ENCODE measurements at regions not wholly inside any gene's neighbourhood (a gene's known extent, or its start where the extent isn't known, plus 50 kb on each side); places are given as distances from the start of the nearest gene placed in this dataset.

DNA sequence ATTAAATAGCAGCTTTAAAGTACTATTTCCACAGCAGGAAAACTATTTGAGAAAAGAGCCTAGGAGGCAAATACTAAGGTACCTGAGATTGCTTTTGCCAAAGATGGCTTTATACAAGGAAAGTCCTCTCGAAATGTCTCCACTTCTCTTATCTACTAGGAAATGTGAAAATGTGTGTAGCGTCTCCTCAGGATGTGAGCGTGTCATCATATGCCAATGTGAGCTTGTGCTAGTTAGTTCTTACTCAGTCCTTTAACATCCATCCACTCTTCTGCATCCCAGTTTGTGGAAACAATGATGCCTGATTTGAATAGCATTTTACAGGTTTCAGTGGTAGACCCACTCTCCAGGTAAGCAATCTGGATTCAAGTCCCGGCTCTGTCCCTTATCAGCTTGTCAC is 421.0 kb downstream of the DYNC2H1 start:
- no peak overlapping the region for H3K27ac ChIP-seq (ENCODE audit: low read depth, low read length)
- WGBS, 3 donors: 82 to 93% (median 91%) methylated on average over 4 of the region's 4 CpGs

DNA sequence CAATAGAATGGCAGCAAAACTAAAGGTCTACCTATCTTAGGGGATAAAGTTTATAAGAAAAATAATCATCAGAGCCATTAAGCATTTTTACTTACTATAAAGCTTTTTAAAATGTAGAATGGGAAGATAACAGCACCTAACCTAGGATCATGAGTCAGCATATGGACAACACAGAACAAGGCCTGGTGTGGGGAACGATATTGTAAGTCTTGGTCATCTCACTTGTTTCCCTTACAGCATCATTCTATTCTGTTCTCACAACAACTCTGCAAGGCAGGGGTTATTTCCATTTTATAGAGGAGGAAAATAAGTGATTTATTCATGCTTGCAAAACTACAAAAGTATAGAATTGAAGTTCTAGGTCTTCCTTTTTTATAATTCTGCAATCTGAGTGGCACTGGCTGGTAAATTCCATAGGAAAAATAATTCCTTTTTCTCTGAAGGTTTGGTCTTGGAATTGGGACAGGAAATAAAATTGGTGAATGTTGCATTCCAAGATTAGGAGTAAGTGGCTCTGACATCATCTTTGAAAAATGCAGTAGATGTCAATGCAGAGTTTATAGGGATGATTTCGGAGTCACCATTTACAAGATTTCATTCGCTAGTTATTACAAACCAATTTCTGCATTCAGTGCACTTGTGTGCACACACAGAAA is 423.0 kb downstream of the DYNC2H1 start:
- H3K27ac ChIP-seq (ENCODE audit: low read depth, low read length): no peak overlapping the region
- WGBS, 3 donors: 72 to 79% (median 75%) methylated on average over 3 of the region's 3 CpGs

DNA sequence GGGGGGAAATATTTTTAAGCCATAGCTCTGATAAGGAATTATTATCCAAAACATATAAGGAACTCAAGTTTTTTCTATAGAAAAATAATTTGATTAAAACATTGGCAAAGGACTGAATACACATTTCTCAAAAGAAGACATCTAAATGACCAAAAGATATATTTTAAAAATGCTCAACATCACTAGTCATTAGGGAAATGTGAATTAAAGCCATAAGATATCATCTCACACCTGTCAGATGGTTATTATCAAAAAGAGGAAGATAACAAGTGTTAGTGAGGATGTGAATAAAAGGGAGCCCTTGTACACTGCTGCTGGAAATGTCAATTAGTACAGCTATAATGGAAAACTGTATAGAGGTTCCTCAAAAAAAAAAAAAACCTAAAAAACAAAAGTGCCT is 425.0 kb downstream of the DYNC2H1 start:
- no peak overlapping the region for H3K27ac ChIP-seq (ENCODE audit: low read depth, low read length)

DNA sequence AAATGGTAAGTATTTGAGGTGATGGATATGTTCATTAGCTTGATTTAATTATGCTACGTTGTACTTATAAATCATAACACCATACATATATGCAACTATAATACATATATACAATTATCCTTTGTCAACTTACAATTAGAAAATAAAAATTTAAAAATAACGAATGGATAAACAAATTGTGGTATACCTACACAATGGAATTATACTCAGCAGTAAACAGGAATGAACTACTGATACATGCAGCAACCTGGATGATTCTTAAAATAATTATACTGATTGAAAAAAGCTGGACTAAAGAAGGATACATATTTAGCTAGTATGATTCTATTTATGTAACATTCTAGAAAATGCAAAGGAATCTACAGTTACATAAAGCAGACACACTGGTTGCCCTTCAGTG is 425.7 kb downstream of the DYNC2H1 start:
- WGBS, 3 donors: 65 to 90% (median 86%) methylated on average over 2 of the region's 2 CpGs
- H3K27ac ChIP-seq (ENCODE audit: low read depth, low read length): no peak overlapping the region

DNA sequence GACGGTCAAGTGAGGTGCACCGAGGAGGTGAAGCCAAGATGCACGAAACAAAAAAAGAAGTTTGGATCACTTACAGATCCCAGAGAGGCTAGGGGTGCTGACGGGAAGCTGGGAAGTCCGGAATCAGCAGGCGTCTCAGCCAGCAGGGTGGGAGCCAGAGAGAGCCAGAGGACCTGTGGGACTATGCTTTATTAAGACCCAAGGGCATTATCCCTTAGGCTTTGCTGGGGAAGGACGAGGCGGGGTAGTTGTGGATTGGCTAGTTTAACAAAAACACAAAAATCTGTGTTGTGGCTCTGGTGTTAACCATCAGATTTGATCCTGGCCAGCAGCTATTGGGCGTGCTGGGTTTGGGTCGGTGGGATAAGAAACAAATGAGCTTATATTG is 427.1 kb downstream of the DYNC2H1 start:
- H3K27ac ChIP-seq (ENCODE audit: low read depth, low read length): no peak overlapping the region
- WGBS, 3 donors: 76 to 82% (median 80%) methylated on average over 10 of the region's 10 CpGs

DNA sequence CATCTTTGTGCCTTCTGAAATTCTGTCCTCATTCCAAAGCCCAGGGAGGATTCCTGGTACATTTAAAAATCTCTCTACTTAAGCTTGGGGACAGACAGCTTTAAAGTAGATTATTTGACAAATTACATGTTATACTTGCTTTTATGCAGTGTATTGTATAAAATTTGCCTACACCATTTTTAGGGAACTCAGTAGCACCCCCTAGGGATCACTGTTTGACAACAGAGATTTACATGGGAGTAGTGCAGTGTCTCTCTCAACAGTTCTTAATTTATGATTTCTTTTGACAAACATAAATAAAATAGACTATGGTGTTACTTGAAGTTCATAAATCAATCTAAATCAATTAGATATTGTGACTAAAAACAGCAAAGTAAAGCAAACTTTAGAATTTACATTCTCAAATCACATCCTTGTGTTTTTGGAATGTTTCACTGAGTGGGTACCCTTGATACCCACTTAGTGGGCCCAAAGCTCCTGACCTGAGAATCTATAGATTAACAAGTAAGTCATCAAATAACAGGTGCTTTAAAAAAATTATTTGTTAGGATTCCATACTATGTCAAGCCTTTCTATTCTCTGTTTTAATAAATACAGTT is 428.8 kb downstream of the DYNC2H1 start:
- no peak overlapping the region for H3K27ac ChIP-seq (ENCODE audit: low read depth, low read length)

DNA sequence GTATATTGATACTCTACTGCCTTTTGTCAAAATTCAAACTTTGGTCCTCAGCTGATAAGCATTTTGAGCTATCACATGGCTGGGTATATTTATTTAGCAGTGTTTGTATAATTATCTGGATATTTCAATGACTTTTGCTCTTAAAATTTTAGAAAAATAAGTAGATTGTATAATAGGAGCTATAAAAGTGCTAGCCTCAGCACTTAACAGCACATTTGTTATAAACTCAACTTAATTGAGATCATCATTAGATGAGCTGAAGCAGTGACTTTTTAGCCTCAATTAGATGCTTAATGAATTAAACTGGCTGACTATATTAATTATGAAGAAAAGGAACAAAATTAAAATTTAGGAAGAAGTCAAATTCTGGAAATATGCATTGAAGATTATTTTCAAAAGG is 429.9 kb downstream of the DYNC2H1 start:
- H3K27ac ChIP-seq (ENCODE audit: low read depth, low read length): no peak overlapping the region

DNA sequence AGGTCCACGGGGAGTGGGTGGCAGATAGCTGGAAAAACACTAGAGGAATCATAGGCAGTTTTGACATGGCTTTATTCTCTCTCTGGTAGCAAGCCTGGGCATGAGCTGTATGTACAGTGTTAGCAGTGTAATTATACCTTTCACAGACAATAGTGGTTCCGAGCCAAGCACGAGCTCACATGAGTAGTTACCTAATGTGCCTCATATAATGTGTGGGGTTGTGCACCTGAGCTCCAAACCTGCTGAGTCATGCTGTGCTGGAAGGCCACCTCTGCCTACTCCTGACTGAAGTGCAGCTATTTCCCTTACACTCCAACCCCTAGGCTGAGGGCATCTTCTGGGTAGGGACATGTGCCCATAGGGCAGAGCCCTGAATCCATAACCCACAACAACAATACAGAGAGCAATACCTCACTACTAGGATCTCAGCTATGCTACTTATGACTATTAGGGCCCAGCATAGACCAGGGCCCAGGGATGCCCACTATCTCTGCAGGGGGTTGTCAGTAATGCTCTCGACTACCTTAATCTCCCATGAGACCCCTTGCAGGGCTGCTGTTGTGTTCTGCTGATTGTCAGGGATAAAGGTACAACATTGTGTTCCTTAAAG is 432.1 kb downstream of the DYNC2H1 start:
- 75 to 89% (median 81%) methylated on average over 4 of the region's 4 CpGs for WGBS, 3 donors
- H3K27ac ChIP-seq (ENCODE audit: low read depth, low read length): no peak overlapping the region

DNA sequence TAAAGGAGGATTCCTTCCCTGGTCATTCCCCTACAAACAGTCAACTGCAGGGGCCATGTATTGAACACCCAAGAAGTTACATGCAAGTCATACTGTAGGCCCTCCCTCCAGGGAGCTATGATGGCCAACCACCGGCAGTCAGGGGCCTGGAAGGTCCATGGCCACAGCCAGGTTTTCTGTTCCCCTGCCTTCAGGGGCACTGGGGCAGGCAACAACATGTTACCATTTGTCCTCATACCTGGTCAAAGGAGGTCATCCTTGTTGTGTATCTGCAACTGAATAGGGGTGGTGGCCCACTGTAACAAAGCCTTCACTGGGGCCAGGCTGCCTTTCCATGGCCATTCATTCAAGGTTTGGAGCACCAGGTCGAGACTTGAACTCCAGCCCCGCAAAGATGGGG is 433.6 kb downstream of the DYNC2H1 start:
- 85 to 89% (median 89%) methylated on average over 3 of the region's 3 CpGs for WGBS, 3 donors
- H3K27ac ChIP-seq (ENCODE audit: low read depth, low read length): no peak overlapping the region

DNA sequence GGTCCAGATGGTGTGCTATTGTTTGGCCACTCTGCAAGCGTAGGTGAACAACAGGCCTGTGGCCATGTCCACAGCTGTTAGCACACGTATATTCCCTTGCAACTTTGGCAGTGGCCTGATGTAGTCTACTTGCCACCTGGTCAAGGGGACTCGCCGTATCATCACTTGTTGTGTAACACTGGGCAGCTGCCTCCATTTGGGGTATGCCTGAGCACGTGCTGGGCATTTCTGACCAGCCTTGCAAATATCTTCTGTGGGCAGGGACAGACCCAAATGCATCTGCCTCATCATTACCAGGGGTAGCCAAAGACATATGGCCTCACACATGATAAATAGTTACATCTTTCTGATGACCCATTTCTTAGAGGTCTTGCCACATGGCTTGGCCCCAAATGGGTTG is 434.2 kb downstream of the DYNC2H1 start:
- no peak overlapping the region for H3K27ac ChIP-seq (ENCODE audit: low read depth, low read length)

DNA sequence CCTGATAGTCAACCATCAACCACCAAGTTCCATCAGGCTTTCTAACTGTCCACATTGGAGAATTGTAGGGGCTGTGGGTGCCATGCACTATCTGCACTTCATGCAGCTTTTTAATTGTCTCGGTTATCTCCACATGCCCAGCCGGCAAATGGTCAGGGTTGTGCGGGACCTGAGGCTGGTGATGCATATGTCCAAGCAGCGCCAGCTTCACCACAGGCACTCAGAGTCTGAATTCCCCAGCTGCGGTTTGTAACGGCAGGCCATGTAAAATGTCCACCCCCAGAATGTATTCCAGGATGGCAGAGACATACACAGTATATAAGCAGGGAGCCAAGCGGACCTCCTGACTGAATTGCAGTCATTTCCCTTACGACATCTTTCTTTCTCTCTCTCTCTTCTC is 435.6 kb downstream of the DYNC2H1 start:
- WGBS, 3 donors: 85 to 86% (median 86%) methylated on average over 8 of the region's 8 CpGs

More for the DNA sequence above, 434.2 kb downstream of the DYNC2H1 start:
- WGBS, 3 donors: 85 to 88% (median 85%) methylated on average over 5 of the region's 5 CpGs

DNA sequence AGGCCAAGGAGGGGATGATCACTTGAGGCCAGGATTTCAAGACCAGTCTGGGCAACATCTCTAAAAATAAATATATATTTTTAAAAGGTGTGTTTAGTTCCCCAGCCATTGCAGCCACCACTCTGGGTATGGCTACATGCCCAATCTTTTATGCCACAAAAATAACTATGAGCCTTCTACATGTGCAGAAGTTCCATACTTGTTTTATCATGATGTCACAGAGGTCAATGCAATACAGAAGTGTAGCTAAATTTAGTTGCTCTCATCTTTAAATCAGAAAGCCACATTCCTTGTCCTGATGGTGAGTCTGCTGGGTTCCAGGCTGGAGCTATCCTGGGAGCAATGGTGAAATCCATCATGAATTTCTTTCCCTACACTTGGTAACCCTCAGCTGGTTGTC is 436.3 kb downstream of the DYNC2H1 start:
- no peak overlapping the region for H3K27ac ChIP-seq (ENCODE audit: low read depth, low read length)

More for the DNA sequence above, 435.6 kb downstream of the DYNC2H1 start:
- no peak overlapping the region for H3K27ac ChIP-seq (ENCODE audit: low read depth, low read length)

DNA sequence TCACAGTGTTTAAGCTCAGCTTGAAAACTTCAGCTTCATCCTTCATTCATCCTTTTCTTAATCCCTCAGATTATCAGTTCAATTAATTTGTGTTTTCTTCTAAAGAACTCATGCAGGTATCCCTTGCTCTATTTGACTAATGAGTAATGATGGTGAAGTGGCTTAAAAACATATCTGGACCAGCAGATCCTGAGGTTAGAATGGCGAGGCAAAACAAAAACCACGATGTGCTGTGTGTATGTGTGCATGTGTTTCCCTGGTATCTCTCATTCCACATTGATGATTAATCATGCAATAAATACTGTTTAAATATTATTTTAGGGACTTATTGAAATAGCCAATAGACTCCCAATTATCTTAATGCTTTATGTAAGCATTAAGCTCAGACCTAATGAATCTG is 437.0 kb downstream of the DYNC2H1 start:
- 71 to 90% (median 77%) methylated on average over 2 of the region's 2 CpGs for WGBS, 3 donors
- H3K27ac ChIP-seq (ENCODE audit: low read depth, low read length): no peak overlapping the region

DNA sequence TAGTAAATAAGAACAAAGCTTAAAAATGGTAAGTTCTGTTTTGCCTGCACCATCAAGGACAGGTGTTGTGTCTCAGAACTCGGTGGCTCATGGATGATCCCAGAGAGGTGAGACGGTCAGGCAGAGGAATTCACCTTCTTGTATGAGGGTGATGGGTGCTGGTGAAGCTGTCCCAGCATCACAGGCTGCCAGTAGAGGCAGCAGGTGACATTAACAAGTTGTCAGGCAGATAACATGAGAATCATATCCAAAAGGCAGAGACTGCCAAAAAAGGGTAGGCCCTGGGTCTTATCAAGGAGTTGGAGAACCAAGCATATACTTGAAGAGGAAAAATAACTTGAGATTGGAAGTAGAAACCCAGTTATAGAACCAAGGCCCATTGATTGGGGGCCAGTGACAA is 437.8 kb downstream of the DYNC2H1 start:
- H3K27ac ChIP-seq (ENCODE audit: low read depth, low read length): no peak overlapping the region
- WGBS, 3 donors: 74 to 85% (median 83%) methylated on average over 2 of the region's 2 CpGs

DNA sequence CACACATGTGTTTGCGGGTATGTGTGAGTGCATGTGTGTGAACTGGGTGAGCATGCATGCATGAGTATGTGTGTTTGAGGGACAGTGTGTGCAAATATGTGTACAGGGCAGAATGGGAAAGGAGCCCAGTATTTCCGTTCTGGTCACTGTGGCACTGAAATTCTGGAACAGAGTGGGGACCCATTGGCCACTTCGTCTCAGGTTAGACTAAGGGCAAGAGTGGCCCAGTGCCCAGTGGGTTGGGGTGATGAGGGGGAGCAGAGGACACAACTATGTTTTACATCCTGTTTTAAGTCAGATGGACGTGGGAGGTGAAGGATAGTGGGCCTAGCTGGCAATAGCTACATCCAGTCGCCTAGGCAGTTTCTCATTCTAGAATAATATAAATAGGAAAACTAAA is 438.5 kb downstream of the DYNC2H1 start:
- H3K27ac ChIP-seq (ENCODE audit: low read depth, low read length): no peak overlapping the region
- WGBS, 3 donors: 75% methylated on average over 5 of the region's 5 CpGs

DNA sequence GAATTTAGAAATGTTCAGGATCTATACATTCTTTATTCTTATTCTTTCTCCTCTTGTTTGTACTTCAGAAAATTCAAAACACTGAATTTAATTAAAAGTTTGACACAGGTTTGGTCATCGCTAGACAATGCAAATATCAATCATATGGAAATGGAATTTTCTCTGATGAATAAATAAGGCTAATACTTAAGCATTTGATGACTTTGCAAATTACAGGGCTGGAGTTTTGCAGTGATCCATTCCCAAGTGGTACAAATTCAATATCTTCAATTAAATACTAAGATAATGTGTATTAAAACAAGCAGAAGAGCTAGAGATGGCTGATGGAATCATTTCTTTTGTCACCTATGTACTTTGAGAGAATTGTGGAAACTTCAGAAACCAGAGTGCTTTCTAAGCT is 439.6 kb downstream of the DYNC2H1 start:
- H3K27ac ChIP-seq (ENCODE audit: low read depth, low read length): no peak overlapping the region
- WGBS, 3 donors: 97 to 100% (median 99%) methylated on average over 1 of the region's 1 CpG

DNA sequence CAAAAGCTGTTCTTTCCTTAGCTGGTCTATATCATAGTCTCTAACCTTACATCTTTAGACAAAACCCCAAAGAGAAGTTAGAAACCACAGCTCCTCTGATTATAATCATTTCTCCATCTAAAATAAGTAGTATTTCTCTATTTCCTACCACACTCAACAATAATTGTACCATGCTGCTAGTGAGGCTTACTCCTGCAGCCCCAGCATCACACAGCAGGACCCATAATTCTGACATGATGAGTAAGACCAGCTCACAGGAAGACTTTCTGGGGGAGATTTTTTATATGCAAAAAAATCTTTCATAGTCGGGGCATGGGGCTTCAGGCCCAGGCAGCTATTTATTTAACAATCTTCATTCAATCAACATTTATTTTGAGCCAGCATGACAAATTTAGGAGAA is 441.6 kb downstream of the DYNC2H1 start:
- no peak overlapping the region for H3K27ac ChIP-seq (ENCODE audit: low read depth, low read length)
- 71 to 89% (median 77%) methylated on average over 1 of the region's 1 CpG for WGBS, 3 donors

DNA sequence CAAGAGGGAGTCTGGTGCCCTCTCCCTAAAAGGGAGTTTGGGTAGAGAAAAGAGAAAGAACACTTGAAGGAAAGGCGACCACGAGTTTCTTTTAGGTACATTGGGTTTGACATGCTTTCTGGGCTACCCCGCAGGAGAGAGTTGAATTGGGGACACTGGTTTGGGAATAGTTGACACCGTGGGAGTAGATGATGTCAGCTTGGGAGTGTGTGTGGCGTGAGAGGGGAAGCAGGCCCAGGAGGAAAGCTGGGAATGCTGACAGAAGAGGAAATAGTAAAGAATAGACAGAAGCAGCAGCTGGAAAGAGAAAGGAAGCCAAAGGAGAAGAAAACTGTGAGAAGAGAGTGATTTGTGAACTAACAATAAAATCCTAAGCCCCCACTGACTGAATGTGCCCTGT is 442.9 kb downstream of the DYNC2H1 start:
- H3K27ac ChIP-seq (ENCODE audit: low read depth, low read length): no peak overlapping the region
- WGBS, 3 donors: 66 to 85% (median 69%) methylated on average over 5 of the region's 5 CpGs

DNA sequence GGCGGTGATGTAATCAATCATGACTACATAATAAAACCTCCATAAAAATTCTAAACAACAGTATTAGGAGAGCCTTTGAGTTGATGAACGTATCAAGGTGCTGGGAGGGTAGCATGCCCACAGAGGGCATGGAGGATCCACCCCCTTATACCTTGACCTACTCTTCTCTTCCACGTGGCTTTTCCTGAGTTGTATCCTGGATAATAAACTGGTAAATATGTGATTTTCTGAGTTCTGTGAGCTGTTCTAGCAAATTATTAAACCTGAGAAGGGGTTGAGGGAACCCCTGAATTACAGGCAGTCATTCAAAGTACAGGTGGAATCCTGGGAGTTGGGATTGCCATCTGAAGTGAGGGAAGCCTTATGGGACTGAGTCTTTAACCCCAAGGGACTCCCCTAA is 446.9 kb downstream of the DYNC2H1 start:
- WGBS, 3 donors: 62 to 75% (median 66%) methylated on average over 3 of the region's 3 CpGs
- H3K27ac ChIP-seq (ENCODE audit: low read depth, low read length): no peak overlapping the region

DNA sequence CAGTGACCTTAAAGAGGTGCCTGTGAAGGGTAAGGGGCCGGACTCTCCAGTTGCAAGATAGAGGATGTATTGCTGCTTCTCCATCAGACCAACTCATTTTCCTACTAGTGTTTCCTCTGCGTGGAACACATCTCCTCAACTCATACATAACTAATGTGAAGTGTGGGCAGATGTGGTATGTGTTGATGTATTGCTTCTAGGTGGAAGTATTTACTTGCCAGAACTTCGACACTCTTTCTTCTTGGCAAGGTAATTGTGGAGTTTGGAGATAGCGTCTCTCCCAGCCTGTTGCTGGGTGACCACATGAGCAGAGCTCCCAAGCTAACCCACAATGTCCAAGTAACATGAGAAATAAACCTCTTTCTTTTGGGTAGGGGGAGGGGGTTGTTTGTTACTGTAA is 456.9 kb downstream of the DYNC2H1 start:
- 62 to 75% (median 75%) methylated on average over 4 of the region's 4 CpGs for WGBS, 3 donors

More for the DNA sequence above, 456.9 kb downstream of the DYNC2H1 start:
- H3K27ac ChIP-seq (ENCODE audit: low read depth, low read length): no peak overlapping the region

Measured in adipose tissue (tissue), 3 donors.